HUES48 (cell line): ENCODE measurements at regions not wholly inside any gene's neighbourhood (a gene's known extent, or its start where the extent isn't known, plus 50 kb on each side); places are given as distances from the start of the nearest gene placed in this dataset.

Experiments used
- H3K27ac ChIP-seq: one replicate; pipeline ENCODE4 v1.7.0; 2013; ENCODE audit warnings: low read depth, low read length, inconsistent platforms
- H3K27me3 ChIP-seq: 2 replicates; pipeline ENCODE4 v1.6.1; 2013; ENCODE audit warnings: mild to moderate bottlenecking, low read length; ENCODE audit not compliant: control insufficient read depth, insufficient read depth
- H3K36me3 ChIP-seq: 2 replicates; pipeline ENCODE4 v1.6.1; 2013; ENCODE audit warnings: low read length; ENCODE audit not compliant: control insufficient read depth, insufficient read depth
- H3K4me1 ChIP-seq: 2 replicates; pipeline ENCODE4 v1.6.1; 2013; ENCODE audit warnings: mild to moderate bottlenecking, low read length; ENCODE audit not compliant: control insufficient read depth, insufficient read depth
- H3K4me3 ChIP-seq: 2 replicates; pipeline ENCODE4 v1.5.1; 2013; ENCODE audit warnings: mild to moderate bottlenecking, low read depth, low read length
- H3K9ac ChIP-seq: 2 replicates; pipeline ENCODE4 v1.6.1; 2013; ENCODE audit warnings: mild to moderate bottlenecking, low read depth, low read length, moderate library complexity
- H3K9me3 ChIP-seq: 2 replicates; pipeline ENCODE4 v1.6.1; 2013; ENCODE audit warnings: low read length; ENCODE audit not compliant: control insufficient read depth, insufficient read depth

DNA sequence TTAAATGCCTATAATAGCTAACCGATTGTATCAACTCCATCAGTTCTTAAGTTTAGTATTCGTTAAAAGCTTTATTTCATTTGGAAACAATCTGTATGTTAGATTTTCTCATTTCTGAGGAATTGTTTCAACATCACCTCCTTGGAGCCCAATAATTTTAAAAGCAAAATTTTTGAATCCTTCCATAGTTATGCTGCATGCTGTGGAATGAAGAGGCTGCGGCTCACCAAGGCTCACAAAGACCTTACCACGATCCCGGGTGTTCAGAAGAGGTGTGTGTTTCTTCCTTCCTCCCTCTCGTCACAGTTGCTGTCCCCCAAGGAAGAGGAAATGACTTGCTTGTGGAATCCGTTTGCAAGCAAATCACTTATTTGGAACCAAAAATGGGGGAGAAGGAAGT is 143.8 kb downstream of the FGF1 start:
- Histone ChIP-seq H3K27me3 (no peaks in the 10 kb centered on the region), H3K4me1 (0 out of 2 replicates have a peak, but pooled peaks cover 4% of the 10 kb centered on the region)

DNA sequence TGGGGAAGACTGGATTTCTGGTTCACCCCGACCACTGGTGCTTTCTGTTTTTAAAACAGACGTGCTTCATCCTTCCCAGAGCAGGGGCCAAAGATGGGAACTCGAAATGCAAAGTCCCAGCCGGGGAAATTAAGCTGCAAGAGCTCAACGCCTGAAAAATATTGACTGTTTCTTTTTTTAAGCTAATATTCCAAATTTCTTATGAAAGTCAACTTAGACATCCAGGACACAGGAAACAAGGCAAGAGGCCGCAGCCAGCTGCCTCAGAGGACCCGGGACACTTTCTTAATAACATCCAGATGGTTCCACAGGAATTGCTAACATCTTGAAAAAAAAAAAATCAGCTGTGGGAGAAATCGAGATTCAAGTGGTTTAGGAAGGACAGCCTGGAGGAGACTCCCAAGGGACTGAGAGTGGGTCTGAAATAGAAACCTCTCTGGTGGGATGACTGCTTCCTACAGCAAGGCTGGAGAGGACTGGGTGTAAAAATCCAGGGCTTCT is 144.9 kb downstream of the FGF1 start:
- Histone ChIP-seq H3K9ac (no peak overlapping the region), H3K4me1 (0 out of 2 replicates have a peak, but pooled peaks cover 4% of the 10 kb centered on the region), H3K36me3 (no peaks in the 10 kb centered on the region), H3K27me3 (no peaks in the 10 kb centered on the region), H3K27ac (no peak overlapping the region), H3K9me3 (no peaks in the 10 kb centered on the region), H3K4me3 (no peak overlapping the region)

More for the DNA sequence above, 143.8 kb downstream of the FGF1 start:
- Histone ChIP-seq H3K9ac (no peak overlapping the region), H3K36me3 (no peaks in the 10 kb centered on the region), H3K27ac (no peak overlapping the region), H3K9me3 (no peaks in the 10 kb centered on the region), H3K4me3 (no peak overlapping the region)

DNA sequence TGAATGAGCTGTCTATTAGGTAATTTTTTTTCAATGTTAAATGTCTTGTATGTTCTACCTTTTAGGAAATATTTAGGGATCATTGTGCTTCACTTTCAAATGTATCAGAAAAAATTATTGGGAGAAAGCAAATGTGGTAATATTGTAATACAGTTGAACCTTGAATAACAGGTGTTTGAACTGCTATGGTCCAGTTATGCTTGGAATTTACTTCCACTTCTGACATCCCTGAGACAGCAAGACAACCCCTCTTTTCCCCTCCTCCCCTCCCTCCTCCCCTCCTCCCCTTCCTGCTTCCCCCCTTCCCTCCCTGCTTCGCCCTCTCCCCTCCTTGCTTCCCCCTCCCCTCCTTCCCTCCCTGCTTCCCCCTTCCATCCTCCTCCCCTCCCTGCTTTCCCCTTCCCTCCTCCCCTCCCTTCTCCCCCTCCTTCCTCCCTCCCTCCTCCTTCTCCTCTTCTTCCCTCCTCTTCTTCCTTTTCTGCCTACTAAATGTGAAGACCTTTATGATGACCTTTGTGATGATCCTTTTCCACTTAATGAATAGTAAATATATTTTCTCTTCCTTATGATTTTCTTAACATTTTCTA is 146.6 kb downstream of the FGF1 start:
- no peak overlapping the region for H3K9ac ChIP-seq
- H3K27ac ChIP-seq: no peak overlapping the region
- H3K27me3 ChIP-seq: no peaks in the 10 kb centered on the region
- no peak overlapping the region for H3K4me3 ChIP-seq
- 0 out of 2 replicates have a peak, but pooled peaks cover 4% of the 10 kb centered on the region for H3K4me1 ChIP-seq
- H3K36me3 ChIP-seq: no peaks in the 10 kb centered on the region
- H3K9me3 ChIP-seq: peaks cover 9% of the 10 kb centered on the region; the same call in 1 of the 2 replicates

DNA sequence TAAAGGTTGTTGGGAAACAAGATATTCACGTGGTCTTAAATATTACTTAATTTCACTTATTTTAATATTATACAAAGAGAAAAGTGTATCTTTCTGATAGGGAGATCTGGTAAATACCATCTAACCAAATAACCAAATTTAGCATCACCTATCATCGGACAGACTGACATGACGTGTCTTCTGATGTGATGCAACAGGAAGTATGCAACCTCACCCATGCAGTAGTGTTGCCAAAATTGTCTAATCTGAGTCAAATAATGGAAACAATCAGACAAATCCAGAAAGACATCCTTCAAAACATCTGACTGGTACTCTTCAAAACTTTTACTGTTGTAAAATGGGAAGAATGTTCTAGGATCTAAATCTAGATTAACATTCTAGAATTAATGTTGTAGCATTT is 148.0 kb downstream of the FGF1 start:
- Histone ChIP-seq H3K36me3 (no peaks in the 10 kb centered on the region), H3K4me3 (no peak overlapping the region), H3K4me1 (0 out of 2 replicates have a peak, but pooled peaks cover 4% of the 10 kb centered on the region), H3K27ac (no peak overlapping the region), H3K9ac (no peak overlapping the region), H3K9me3 (peaks cover 9% of the 10 kb centered on the region; the same call in 1 of the 2 replicates), H3K27me3 (no peaks in the 10 kb centered on the region)

DNA sequence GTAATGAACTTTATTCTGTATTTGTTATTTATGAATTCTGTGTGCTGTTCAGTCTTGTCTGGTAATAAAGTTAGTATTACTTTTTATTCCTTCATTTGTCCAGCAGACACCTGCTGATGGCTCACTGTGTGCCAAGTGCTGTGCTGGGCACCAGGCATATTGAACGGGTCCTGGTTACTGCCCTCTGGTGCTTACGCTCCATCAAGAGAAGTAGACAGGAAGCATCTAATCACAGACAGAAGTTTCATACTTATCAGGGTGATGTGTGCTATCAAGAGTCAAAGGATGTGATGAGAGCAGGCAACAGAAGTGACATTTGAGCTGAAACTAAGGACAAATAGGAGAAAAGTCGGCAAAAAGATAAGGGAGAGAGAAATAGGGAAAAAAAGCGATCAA is 153.1 kb downstream of the FGF1 start:
- Histone ChIP-seq H3K4me1 (no peaks in the 10 kb centered on the region), H3K9me3 (peaks cover 9% of the 10 kb centered on the region; the same call in 1 of the 2 replicates), H3K4me3 (no peak overlapping the region), H3K27ac (no peak overlapping the region), H3K9ac (no peak overlapping the region), H3K27me3 (no peaks in the 10 kb centered on the region), H3K36me3 (no peaks in the 10 kb centered on the region)

DNA sequence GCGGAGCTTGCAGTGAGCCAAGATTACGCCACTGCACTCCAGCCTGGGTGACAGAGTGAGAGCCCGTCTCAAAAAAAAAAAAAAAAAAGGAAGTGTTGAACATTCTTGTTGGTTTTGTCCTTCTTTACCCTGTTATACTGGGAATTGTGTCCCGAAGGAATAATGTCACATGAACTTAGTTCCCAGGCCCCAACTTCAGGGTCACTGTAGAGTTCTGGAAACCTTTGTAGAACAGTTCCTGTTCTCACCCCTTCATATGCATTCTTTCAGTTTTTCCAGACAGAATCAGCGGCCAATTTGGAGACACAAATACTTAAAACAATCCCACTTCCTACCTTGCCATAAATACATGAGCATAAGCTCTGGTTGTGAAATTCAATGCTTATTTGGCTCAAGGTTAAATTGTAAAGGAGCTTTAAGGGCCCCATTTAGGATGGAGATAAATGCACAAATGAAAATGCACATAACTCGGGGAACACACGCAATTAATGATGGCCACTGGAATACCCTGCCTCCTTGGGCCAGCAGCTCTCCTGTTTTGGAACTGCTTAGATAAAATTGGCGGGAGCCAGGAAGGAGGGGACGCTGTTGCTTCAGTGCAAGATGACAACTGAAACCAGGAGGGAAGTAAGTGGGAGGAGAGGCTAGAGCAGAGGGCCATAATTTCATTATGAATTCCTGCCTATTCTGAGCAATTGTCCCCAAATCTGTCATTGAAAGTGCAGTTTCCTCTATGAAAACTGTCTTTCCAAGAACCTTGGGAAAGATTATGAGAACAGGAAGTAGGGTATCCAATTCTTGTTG is 153.7 kb downstream of the FGF1 start:
- H3K9me3 ChIP-seq: peaks cover 9% of the 10 kb centered on the region; the same call in 1 of the 2 replicates
- no peak overlapping the region for H3K27ac ChIP-seq
- no peak overlapping the region for H3K9ac ChIP-seq
- no peaks in the 10 kb centered on the region for H3K36me3 ChIP-seq
- H3K4me1 ChIP-seq: no peaks in the 10 kb centered on the region
- H3K4me3 ChIP-seq: no peak overlapping the region
- H3K27me3 ChIP-seq: no peaks in the 10 kb centered on the region

DNA sequence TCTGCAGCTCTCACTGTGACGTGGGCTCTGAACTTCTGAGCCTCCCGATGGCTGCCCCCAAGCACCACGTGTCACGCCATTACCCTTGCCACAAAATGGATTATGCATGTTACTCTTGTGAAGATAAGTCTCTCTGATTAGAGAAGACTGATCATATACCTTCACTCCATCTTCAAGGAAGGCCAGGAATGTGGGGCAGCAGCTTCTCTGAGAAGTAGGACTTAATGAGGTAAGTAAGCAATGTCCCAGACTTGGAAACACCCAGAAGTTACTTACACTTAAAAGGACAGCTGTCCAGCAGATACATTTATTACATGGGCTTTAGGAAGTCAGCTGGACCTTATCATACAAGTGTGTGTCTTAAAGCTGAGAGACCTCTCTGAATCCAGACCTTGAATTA is 155.0 kb downstream of the FGF1 start:
- Histone ChIP-seq H3K4me1 (no peaks in the 10 kb centered on the region), H3K27ac (no peak overlapping the region), H3K9me3 (peaks cover 9% of the 10 kb centered on the region; the same call in 1 of the 2 replicates), H3K9ac (no peak overlapping the region), H3K4me3 (no peak overlapping the region), H3K36me3 (no peaks in the 10 kb centered on the region), H3K27me3 (no peaks in the 10 kb centered on the region)

DNA sequence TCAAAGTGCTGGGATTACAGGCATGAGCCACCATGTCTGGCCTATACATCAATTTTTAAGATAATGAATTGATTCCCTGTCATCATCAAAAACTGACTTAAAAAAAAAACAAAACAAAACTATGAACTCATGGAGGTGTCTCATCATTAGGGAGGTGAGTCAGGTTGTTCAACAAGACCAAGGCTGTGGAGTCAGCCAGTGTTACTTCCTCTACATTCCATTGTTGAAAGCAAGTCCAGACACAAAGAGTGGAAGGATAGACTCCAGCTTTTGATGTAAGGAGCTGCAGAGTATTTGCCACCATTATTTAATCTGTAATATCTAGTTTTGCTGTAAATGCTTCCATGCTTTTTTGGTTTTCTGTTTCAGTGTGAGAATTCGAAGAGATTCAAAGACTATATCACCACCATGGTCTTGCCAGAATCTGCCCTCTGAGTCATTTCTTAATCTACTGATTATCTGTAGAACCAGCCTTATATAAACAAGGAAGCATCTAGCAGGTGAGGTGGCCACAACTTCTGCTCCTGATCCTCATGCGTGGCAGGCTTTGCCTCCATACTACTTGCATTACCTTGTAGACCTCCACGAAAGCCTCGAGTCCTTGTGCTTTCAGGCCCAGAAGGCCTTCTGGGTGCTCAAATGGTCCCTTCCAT is 156.1 kb downstream of the FGF1 start:
- Histone ChIP-seq H3K4me3 (no peak overlapping the region), H3K9ac (no peak overlapping the region), H3K27ac (no peak overlapping the region)

DNA sequence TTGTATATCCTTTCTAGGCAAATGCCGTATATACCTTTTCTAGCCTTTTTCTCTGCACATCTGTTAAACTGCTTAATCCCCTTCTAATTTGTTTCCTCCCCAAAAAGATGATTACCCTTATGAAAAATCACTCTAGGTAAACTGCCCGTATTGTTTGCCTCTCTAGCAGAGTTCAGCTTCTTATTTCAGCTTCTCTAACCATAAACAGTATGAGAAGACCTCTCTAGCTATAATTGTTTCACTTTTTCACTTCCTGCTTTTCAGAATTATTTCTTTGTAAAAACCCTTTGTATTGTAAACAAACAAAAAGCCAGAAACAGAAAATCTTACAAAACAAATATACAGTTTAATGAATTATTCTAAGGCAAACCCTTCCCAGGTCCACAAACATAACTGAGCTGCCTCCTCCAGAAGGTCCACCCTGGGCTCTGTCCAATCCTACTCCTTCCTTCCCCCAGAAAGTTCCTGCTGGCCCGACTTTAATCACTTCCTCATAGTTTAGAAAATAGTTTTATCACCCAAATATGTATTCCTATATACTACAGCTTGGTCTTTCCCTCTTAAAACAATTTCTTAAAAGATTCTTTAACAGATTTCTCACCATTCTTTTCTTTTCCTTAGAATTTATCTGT is 158.1 kb downstream of the FGF1 start:
- no peaks in the 10 kb centered on the region for H3K9me3 ChIP-seq
- H3K9ac ChIP-seq: no peak overlapping the region
- no peaks in the 10 kb centered on the region for H3K4me1 ChIP-seq
- H3K27ac ChIP-seq: no peak overlapping the region
- no peak overlapping the region for H3K4me3 ChIP-seq
- no peaks in the 10 kb centered on the region for H3K27me3 ChIP-seq
- no peaks in the 10 kb centered on the region for H3K36me3 ChIP-seq

More for the DNA sequence above, 156.1 kb downstream of the FGF1 start:
- H3K4me1 ChIP-seq: no peaks in the 10 kb centered on the region
- no peaks in the 10 kb centered on the region for H3K36me3 ChIP-seq
- H3K27me3 ChIP-seq: no peaks in the 10 kb centered on the region
- peaks cover 5% of the 10 kb centered on the region; the same call in 1 of the 2 replicates for H3K9me3 ChIP-seq

DNA sequence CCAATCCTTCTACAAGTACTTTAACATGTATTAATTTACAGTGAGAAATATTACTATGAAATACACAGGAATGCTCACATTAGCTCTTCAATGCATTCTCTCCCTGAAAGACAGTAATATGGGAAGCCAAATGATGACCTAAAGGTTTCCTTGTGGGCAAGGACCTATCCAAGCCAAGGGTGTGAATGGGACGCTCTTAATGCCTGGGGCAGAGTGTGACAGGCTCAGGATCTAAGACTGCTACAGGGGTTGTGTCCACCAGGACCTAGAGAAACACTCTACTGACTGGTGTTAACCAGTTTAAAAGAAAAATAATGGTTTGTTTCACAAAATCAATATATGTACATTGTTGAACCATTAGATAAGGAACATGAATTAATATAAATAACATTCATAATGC is 158.7 kb downstream of the FGF1 start:
- no peaks in the 10 kb centered on the region for H3K36me3 ChIP-seq
- no peak overlapping the region for H3K4me3 ChIP-seq
- H3K27me3 ChIP-seq: no peaks in the 10 kb centered on the region
- H3K9ac ChIP-seq: no peak overlapping the region
- no peaks in the 10 kb centered on the region for H3K4me1 ChIP-seq
- no peaks in the 10 kb centered on the region for H3K9me3 ChIP-seq
- H3K27ac ChIP-seq: no peak overlapping the region
